SK-N-SH treated with all-trans-retinoic acid at 6 μM for 48 hours (cell line): ENCODE measurements at regions not wholly inside any gene's neighbourhood (a gene's known extent, or its start where the extent isn't known, plus 50 kb on each side); places are given as distances from the start of the nearest gene placed in this dataset.

Experiments
- CREB5 ChIP-seq: fragments of 250-450 bp; sonication (Bioruptor Pico); IDR thresholded peaks from 2 replicates; pipeline ENCODE4 v1.5.1; 2020; ENCODE audit warnings: low read depth, mild to moderate bottlenecking, moderate library complexity
- ESRRG ChIP-seq: fragments of 250-450 bp; sonication (Bioruptor Pico); IDR thresholded peaks from 2 replicates; pipeline ENCODE4 v1.6.1; 2021; ENCODE audit warnings: mild to moderate bottlenecking
- PATZ1 ChIP-seq: fragments of 250-450 bp; sonication (Bioruptor Pico); IDR thresholded peaks from 2 replicates; pipeline ENCODE4 v1.8.0; 2020; ENCODE audit warnings: mild to moderate bottlenecking, moderate library complexity, borderline replicate concordance
- ZNF565 ChIP-seq: fragments of 450-650 bp; formaldehyde crosslinking; conservative IDR thresholded peaks from 2 replicates; pipeline ENCODE4 v1.5.0; 2020; ENCODE audit warnings: low read depth, mild to moderate bottlenecking, moderate library complexity

GRCh38 chr6:12584631-12585405 is 131.7 kb upstream of the PHACTR1 start:
- TF ChIP-seq PATZ1: no peak
- no peak for TF ChIP-seq ZNF565 (CRISPR knock-in tag)
- TF ChIP-seq ESRRG: no peak
- TF ChIP-seq CREB5 (CRISPR knock-in tag): no peak
